ENCODE measurements at regions not wholly inside any gene's neighbourhood (a gene's known extent, or its start where the extent isn't known, plus 50 kb on each side); places are given as distances from the start of the nearest gene placed in this dataset.

GRCh38 chr22:25369041-25369440 is 149.6 kb downstream of the CRYBB2 start:
- H3K36me3 ChIP-seq, result no peaks in the 10 kb centered on the region
- DNase-seq (ENCODE audit: low spot score), result no peak

GRCh38 chr22:25370322-25370721 is 150.9 kb downstream of the CRYBB2 start:
- TF ChIP-seq CTCF (IDR thresholded peaks at IDR 0.05), result no peak
- no peaks in the 10 kb centered on the region for H3K36me3 ChIP-seq

More at GRCh38 chr22:25369041-25369440, 149.6 kb downstream of the CRYBB2 start:
- H3K27me3 ChIP-seq, result no peaks in the 10 kb centered on the region
- H3K4me1 ChIP-seq, result peaks cover 0 to 27% of the 10 kb centered on the region in 2 donors
- no peak overlapping the region for H3K27ac ChIP-seq
- H3K9me3 ChIP-seq, result no peaks in the 10 kb centered on the region
- no peak overlapping the region for H3K4me3 ChIP-seq
- no peak for TF ChIP-seq CTCF (IDR thresholded peaks at IDR 0.05)

GRCh38 chr22:25372000-25372595 is 152.7 kb downstream of the CRYBB2 start:
- TF ChIP-seq CTCF (IDR thresholded peaks at IDR 0.05), result no peak
- H3K27me3 ChIP-seq, result no peaks in the 10 kb centered on the region
- no peaks in the 10 kb centered on the region for H3K36me3 ChIP-seq
- DNase-seq (ENCODE audit: low spot score), result no peak
- no peak overlapping the region for H3K4me3 ChIP-seq
- H3K9me3 ChIP-seq, result no peaks in the 10 kb centered on the region
- peaks cover 0 to 10% of the 10 kb centered on the region in 2 donors for H3K4me1 ChIP-seq
- H3K27ac ChIP-seq, result no peak overlapping the region

More at GRCh38 chr22:25370322-25370721, 150.9 kb downstream of the CRYBB2 start:
- no peak for DNase-seq (ENCODE audit: low spot score)
- peaks cover 0 to 19% of the 10 kb centered on the region in 2 donors for H3K4me1 ChIP-seq
- H3K4me3 ChIP-seq, result no peak overlapping the region
- no peak overlapping the region for H3K27ac ChIP-seq
- no peaks in the 10 kb centered on the region for H3K27me3 ChIP-seq
- H3K9me3 ChIP-seq, result no peaks in the 10 kb centered on the region

GRCh38 chr22:25373961-25374360 is 154.5 kb downstream of the CRYBB2 start:
- H3K27me3 ChIP-seq, result no peaks in the 10 kb centered on the region
- no peak overlapping the region for H3K27ac ChIP-seq
- TF ChIP-seq CTCF (IDR thresholded peaks at IDR 0.05), result no peak
- peaks cover 6% of the 10 kb centered on the region for H3K36me3 ChIP-seq
- no peaks in the 10 kb centered on the region for H3K4me1 ChIP-seq
- DNase-seq (ENCODE audit: low spot score), result no peak
- no peaks in the 10 kb centered on the region for H3K9me3 ChIP-seq
- H3K4me3 ChIP-seq, result no peak overlapping the region

- Histone ChIP-seq H3K27ac (no peak overlapping the region), H3K4me1 (no peaks in the 10 kb centered on the region), H3K27me3 (no peaks in the 10 kb centered on the region), H3K9me3 (no peaks in the 10 kb centered on the region), H3K36me3 (peaks cover 8% of the 10 kb centered on the region), H3K4me3 (no peak overlapping the region)
- no peak for DNase-seq (ENCODE audit: low spot score)
- no peak for TF ChIP-seq CTCF (IDR thresholded peaks at IDR 0.05)
These were observed 155.4 kb downstream of the CRYBB2 start for GRCh38 chr22:25374869-25375268.

GRCh38 chr22:25375683-25376082 is 156.2 kb downstream of the CRYBB2 start:
- H3K27me3 ChIP-seq, result no peaks in the 10 kb centered on the region
- no peak overlapping the region for H3K4me3 ChIP-seq
- peaks cover 16% of the 10 kb centered on the region for H3K36me3 ChIP-seq
- H3K9me3 ChIP-seq, result no peaks in the 10 kb centered on the region
- TF ChIP-seq CTCF (IDR thresholded peaks at IDR 0.05), result no peak
- H3K27ac ChIP-seq, result no peak overlapping the region
- no peak for DNase-seq (ENCODE audit: low spot score)
- H3K4me1 ChIP-seq, result no peaks in the 10 kb centered on the region

All from right atrium auricular region (tissue), 2 donors.